Right ventricle myocardium inferior (tissue), 1 donor: ENCODE measurements at regions not wholly inside any gene's neighbourhood (a gene's known extent, or its start where the extent isn't known, plus 50 kb on each side); places are given as distances from the start of the nearest gene placed in this dataset.

ENCODE experiments used
- ATAC-seq: fragments of 200-7000 bp; cut with Tn5 transposase; one replicate; pipeline ENCODE4 v1.9.1; 2020; ENCODE audit warnings: mild to moderate bottlenecking, moderate library complexity
- DNase-seq: peaks from one replicate; pipeline ENCODE4 v3.0.0; 2021; ENCODE audit errors: missing footprints
- intact Hi-C: fragments of 100-400 bp; cut with DNase I; formaldehyde crosslinking; loops from one replicate; pipeline ENCODE4 v1.11.0; 2022
- donor health status: DM: no; HTN: yes; CAD: no; lungs with severe emphysema.

- DNase-seq: no peak
- intact Hi-C loops: no loop called here
- ATAC-seq: no peak
Observed at GRCh38 chr2:200725596-200725995, 86.1 kb upstream of the BZW1 start.

GRCh38 chr2:200728630-200729029 lies 83.1 kb upstream of the BZW1 start:
- intact Hi-C loops: no loop called here
- ATAC-seq (peak; percentile 83), DNase-seq (no peak)

- intact Hi-C loops: no loop called here
- no peak for ATAC-seq
- DNase-seq: no peak
Observed at GRCh38 chr2:200730302-200730701, 81.4 kb upstream of the BZW1 start.

GRCh38 chr2:200730960-200731359 lies 80.8 kb upstream of the BZW1 start:
- no peak for ATAC-seq
- DNase-seq: no peak
- intact Hi-C loops: no loop called here

- intact Hi-C loops: no loop called here
- no peak for DNase-seq
- no peak for ATAC-seq
Observed at GRCh38 chr2:200732866-200733265, 78.8 kb upstream of the BZW1 start.

GRCh38 chr2:200733713-200734198 lies 78.0 kb upstream of the BZW1 start:
- intact Hi-C loops: no loop called here
- ATAC-seq (no peak), DNase-seq (no peak)

- ATAC-seq (no peak), DNase-seq (no peak)
- intact Hi-C loops: no loop called here
Observed at GRCh38 chr2:200735061-200735460, 76.6 kb upstream of the BZW1 start.

- intact Hi-C loops: no loop called here
- ATAC-seq (no peak), DNase-seq (no peak)
Observed at GRCh38 chr2:200736646-200737274, 75.0 kb upstream of the BZW1 start.

GRCh38 chr2:200737585-200737984 lies 74.1 kb upstream of the BZW1 start:
- intact Hi-C loops: no loop called here
- ATAC-seq (no peak), DNase-seq (no peak)

- ATAC-seq (no peak), DNase-seq (no peak)
- intact Hi-C loops: no loop called here
Observed at GRCh38 chr2:200738590-200738989, 73.1 kb upstream of the BZW1 start.

GRCh38 chr2:200740907-200741306 lies 70.8 kb upstream of the BZW1 start:
- ATAC-seq (no peak), DNase-seq (no peak)
- intact Hi-C loops: loop anchor here (5.0 kb wide), 1 partner anchor 56 kb away; no protein-coding TSS in a partner anchor

GRCh38 chr2:200741468-200742202 lies 70.1 kb upstream of the BZW1 start:
- intact Hi-C loops: loop anchor here (5.0 kb wide), 1 partner anchor 56 kb away; no protein-coding TSS in a partner anchor
- DNase-seq (no peak), ATAC-seq (no peak)

GRCh38 chr2:200742426-200742825 lies 69.3 kb upstream of the BZW1 start:
- DNase-seq (peak; percentile 85), ATAC-seq (peak; percentile 90)
- intact Hi-C loops: loop anchor here (5.0 kb wide), 1 partner anchor 55 kb away; no protein-coding TSS in a partner anchor

- DNase-seq: no peak
- no peak for ATAC-seq
- intact Hi-C loops: loop anchor here (5.0 kb wide), 1 partner anchor 54 kb away; no protein-coding TSS in a partner anchor
Observed at GRCh38 chr2:200743042-200743676, 68.6 kb upstream of the BZW1 start.

GRCh38 chr2:200744201-200744602 lies 67.5 kb upstream of the BZW1 start:
- no peak for ATAC-seq
- intact Hi-C loops: loop anchor here (5.0 kb wide), 1 partner anchor 53 kb away; no protein-coding TSS in a partner anchor
- no peak for DNase-seq

GRCh38 chr2:200746301-200746700 lies 65.4 kb upstream of the BZW1 start:
- intact Hi-C loops: no loop called here
- DNase-seq (no peak), ATAC-seq (no peak)

GRCh38 chr2:200747668-200748618 lies 63.8 kb upstream of the BZW1 start:
- ATAC-seq (no peak), DNase-seq (no peak)
- intact Hi-C loops: no loop called here

GRCh38 chr2:200748779-200749178 lies 62.9 kb upstream of the BZW1 start:
- DNase-seq: no peak
- intact Hi-C loops: no loop called here
- no peak for ATAC-seq
